Smooth muscle cell (in vitro differentiated cells): ENCODE measurements at regions not wholly inside any gene's neighbourhood (a gene's known extent, or its start where the extent isn't known, plus 50 kb on each side); places are given as distances from the start of the nearest gene placed in this dataset.

Source experiments
- DNase-seq: peaks from one replicate; lab custom pipeline; 2025; ENCODE audit not compliant: unreplicated experiment; lab: John Stamatoyannopoulos, UW
- H2AFZ ChIP-seq: fragments of 200-600 bp; sonication (generic); 2 replicates; pipeline ENCODE4 v1.6.0; 2016; ENCODE audit warnings: antibody characterized with exemption, low read depth, mild to moderate bottlenecking
- H3F3A ChIP-seq: fragments of 200-600 bp; sonication (generic); 2 replicates; pipeline ENCODE4 v1.6.0; 2017; ENCODE audit warnings: antibody characterized with exemption, low read depth
- H3K27ac ChIP-seq: fragments of 200-600 bp; sonication (generic); 2 replicates; pipeline ENCODE4 v1.5.1; 2016; ENCODE audit warnings: low read depth, mild to moderate bottlenecking
- H3K27me3 ChIP-seq: fragments of 200-600 bp; sonication (generic); 2 replicates; pipeline ENCODE4 v1.6.1; 2016; ENCODE audit warnings: low read depth, mild to moderate bottlenecking
- H3K36me3 ChIP-seq: fragments of 200-600 bp; sonication (generic); 2 replicates; pipeline ENCODE4 v1.5.1; 2016; ENCODE audit warnings: low read depth
- H3K4me1 ChIP-seq: fragments of 200-600 bp; sonication (generic); 2 replicates; pipeline ENCODE4 v1.5.1; 2016; ENCODE audit warnings: low read depth
- H3K4me2 ChIP-seq: fragments of 200-600 bp; sonication (generic); 2 replicates; pipeline ENCODE4 v1.6.0; 2016; ENCODE audit warnings: mild to moderate bottlenecking
- H3K4me3 ChIP-seq: fragments of 200-600 bp; sonication (generic); 2 replicates; pipeline ENCODE4 v1.5.1; 2016; ENCODE audit warnings: mild to moderate bottlenecking
- H3K79me2 ChIP-seq: fragments of 200-600 bp; sonication (generic); 2 replicates; pipeline ENCODE4 v1.6.0; 2016; ENCODE audit warnings: low read depth, mild to moderate bottlenecking
- H3K9ac ChIP-seq: fragments of 200-600 bp; sonication (generic); 2 replicates; pipeline ENCODE4 v1.6.0; 2016; ENCODE audit warnings: low read depth
- H3K9me3 ChIP-seq: fragments of 200-600 bp; sonication (generic); replicated peaks from 2 replicates; pipeline ENCODE4 v1.5.1; 2016; ENCODE audit warnings: low read depth
- H4K20me1 ChIP-seq: fragments of 200-600 bp; sonication (generic); 2 replicates; pipeline ENCODE4 v1.6.0; 2016; ENCODE audit warnings: low read depth
- WGBS: methylation state at CpG from one replicate; pipeline ENCODE4 v1.1.7; 2016; ENCODE audit warnings: low lambda C conversion rate; 5-methylcytosine and 5-hydroxymethylcytosine counted together
- TF ChIP-seq, protein P1 (sequence below): fragments of 200-600 bp; sonication (generic); IDR thresholded peaks from 2 replicates; pipeline ENCODE4 v1.5.1; 2017; ENCODE audit warnings: borderline replicate concordance, mild to moderate bottlenecking, antibody characterized with exemption; ENCODE audit not compliant: insufficient read depth, poor library complexity, severe bottlenecking

DNA sequence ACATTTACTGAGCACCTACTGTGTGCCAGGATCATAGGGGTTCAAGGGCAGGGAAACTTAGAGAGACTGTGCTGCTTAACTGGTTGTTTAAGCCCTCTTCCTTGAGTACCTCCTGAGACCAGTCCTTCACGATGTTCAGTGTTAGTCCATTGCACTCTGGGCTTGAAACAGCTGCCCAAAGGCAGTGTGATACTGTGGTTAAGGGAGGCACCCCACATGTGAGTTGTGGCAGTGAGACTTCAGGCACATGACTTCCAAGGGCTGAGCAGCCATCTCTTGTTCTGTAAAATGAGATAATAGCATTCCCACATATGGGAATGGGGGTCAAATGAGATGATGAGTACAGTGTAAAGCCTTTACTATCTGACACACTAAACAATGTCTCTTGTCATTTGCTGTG is 75.1 kb downstream of the LINGO1 start:
- TF ChIP-seq, protein P1, sequence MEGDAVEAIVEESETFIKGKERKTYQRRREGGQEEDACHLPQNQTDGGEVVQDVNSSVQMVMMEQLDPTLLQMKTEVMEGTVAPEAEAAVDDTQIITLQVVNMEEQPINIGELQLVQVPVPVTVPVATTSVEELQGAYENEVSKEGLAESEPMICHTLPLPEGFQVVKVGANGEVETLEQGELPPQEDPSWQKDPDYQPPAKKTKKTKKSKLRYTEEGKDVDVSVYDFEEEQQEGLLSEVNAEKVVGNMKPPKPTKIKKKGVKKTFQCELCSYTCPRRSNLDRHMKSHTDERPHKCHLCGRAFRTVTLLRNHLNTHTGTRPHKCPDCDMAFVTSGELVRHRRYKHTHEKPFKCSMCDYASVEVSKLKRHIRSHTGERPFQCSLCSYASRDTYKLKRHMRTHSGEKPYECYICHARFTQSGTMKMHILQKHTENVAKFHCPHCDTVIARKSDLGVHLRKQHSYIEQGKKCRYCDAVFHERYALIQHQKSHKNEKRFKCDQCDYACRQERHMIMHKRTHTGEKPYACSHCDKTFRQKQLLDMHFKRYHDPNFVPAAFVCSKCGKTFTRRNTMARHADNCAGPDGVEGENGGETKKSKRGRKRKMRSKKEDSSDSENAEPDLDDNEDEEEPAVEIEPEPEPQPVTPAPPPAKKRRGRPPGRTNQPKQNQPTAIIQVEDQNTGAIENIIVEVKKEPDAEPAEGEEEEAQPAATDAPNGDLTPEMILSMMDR, result no peak
- WGBS, result 68% methylated on average over 1 of the region's 1 CpG
- Histone ChIP-seq H3K36me3 (no peaks in the 10 kb centered on the region), H3K9me3 (no peaks in the 10 kb centered on the region), H3F3A (no peaks in the 10 kb centered on the region), H3K9ac (no peak overlapping the region), H3K4me2 (no peak overlapping the region), H4K20me1 (no peaks in the 10 kb centered on the region), H3K79me2 (no peaks in the 10 kb centered on the region), H3K27me3 (no peaks in the 10 kb centered on the region), H3K4me3 (no peak overlapping the region), H2AFZ (no peak overlapping the region), H3K4me1 (peaks cover 13% of the 10 kb centered on the region), H3K27ac (no peak overlapping the region)
- no peak for DNase-seq

GRCh38 chr15:77557144-77557543 is 75.6 kb downstream of the LINGO1 start:
- Histone ChIP-seq H3K79me2 (no peaks in the 10 kb centered on the region), H2AFZ (no peak overlapping the region)

GRCh38 chr15:77556622-77557021 is 76.1 kb downstream of the LINGO1 start:
- Histone ChIP-seq H3K79me2 (no peaks in the 10 kb centered on the region), H3K4me3 (no peak overlapping the region), H4K20me1 (no peaks in the 10 kb centered on the region), H3K9ac (no peak overlapping the region), H3K36me3 (no peaks in the 10 kb centered on the region), H2AFZ (no peak overlapping the region), H3K27ac (no peak overlapping the region), H3K9me3 (no peaks in the 10 kb centered on the region), H3K4me2 (no peak overlapping the region), H3K4me1 (peaks cover 13% of the 10 kb centered on the region), H3K27me3 (no peaks in the 10 kb centered on the region), H3F3A (no peaks in the 10 kb centered on the region)
- TF ChIP-seq, protein P1, result no peak
- no peak for DNase-seq
- 85% methylated on average over 7 of the region's 7 CpGs for WGBS

More at GRCh38 chr15:77557144-77557543, 75.6 kb downstream of the LINGO1 start:
- TF ChIP-seq, protein P1, result no peak
- Histone ChIP-seq H3K36me3 (no peaks in the 10 kb centered on the region), H3K4me2 (no peak overlapping the region), H3K27ac (no peak overlapping the region), H3K27me3 (no peaks in the 10 kb centered on the region), H3F3A (no peaks in the 10 kb centered on the region), H4K20me1 (no peaks in the 10 kb centered on the region), H3K9me3 (no peaks in the 10 kb centered on the region), H3K4me3 (no peak overlapping the region), H3K4me1 (peaks cover 13% of the 10 kb centered on the region), H3K9ac (no peak overlapping the region)
- 23% methylated on average over 10 of the region's 10 CpGs for WGBS
- DNase-seq, result no peak

- no peak overlapping the region for H3K4me2 ChIP-seq
- H3K27ac ChIP-seq, result no peak overlapping the region
- TF ChIP-seq, protein P1, result no peak
- H3K79me2 ChIP-seq, result no peaks in the 10 kb centered on the region
- peaks cover 19% of the 10 kb centered on the region for H3K4me1 ChIP-seq
- H3K27me3 ChIP-seq, result no peaks in the 10 kb centered on the region
- H2AFZ ChIP-seq, result no peak overlapping the region
- no peak overlapping the region for H3K4me3 ChIP-seq
- no peaks in the 10 kb centered on the region for H3K9me3 ChIP-seq
- peaks cover 6% of the 10 kb centered on the region for H3F3A ChIP-seq
- no peaks in the 10 kb centered on the region for H4K20me1 ChIP-seq
- H3K36me3 ChIP-seq, result no peaks in the 10 kb centered on the region
- no peak overlapping the region for H3K9ac ChIP-seq
- no peak for DNase-seq
- 97% methylated on average over 8 of the region's 8 CpGs for WGBS
These were observed 77.5 kb downstream of the LINGO1 start for GRCh38 chr15:77555232-77555631.
